ENCODE measurements at regions not wholly inside any gene's neighbourhood (a gene's known extent, or its start where the extent isn't known, plus 50 kb on each side); places are given as distances from the start of the nearest gene placed in this dataset.

GRCh38 chr12:58981961-58982360 is 61.7 kb upstream of the LRIG3 start:
- no peak for DNase-seq (ENCODE audit: low spot score)

- DNase-seq (ENCODE audit: low spot score), result peak; percentile 20
These were observed 60.5 kb upstream of the LRIG3 start for GRCh38 chr12:58980768-58981167.

- DNase-seq (ENCODE audit: low spot score), result no peak
These were observed 58.4 kb upstream of the LRIG3 start for GRCh38 chr12:58978717-58979116.

- DNase-seq (ENCODE audit: low spot score), result no peak
These were observed 57.2 kb upstream of the LRIG3 start for GRCh38 chr12:58977476-58977875.

GRCh38 chr12:58976146-58976545 is 55.8 kb upstream of the LRIG3 start:
- DNase-seq (ENCODE audit: low spot score), result no peak

Data from Ammon's horn (tissue), 1 donor.